Natural killer cell treated with Interleukin-12 subunit alpha and Interleukin-12 subunit beta and Interleukin-15 and Interleukin-18, amount 100 ng/mL, for 72 hours (primary cell): ENCODE measurements at regions not wholly inside any gene's neighbourhood (a gene's known extent, or its start where the extent isn't known, plus 50 kb on each side); places are given as distances from the start of the nearest gene placed in this dataset.
A peak's percentile ranks its signal among the peaks of the same experiment; 100 is the strongest.

Source experiments
- ATAC-seq, 2 donors: fragments of 150-1000 bp; cut with Tn5 transposase in 1 of 2; sonication (Bioruptor Pico), chemical (Tn5 transposase) in 1 of 2; 2 replicates each; pipeline ENCODE4 v1.10.0; 2021
- DNase-seq: peaks from one replicate; pipeline ENCODE4 v3.0.0; 2022; ENCODE audit warnings: low spot score
- H3K27ac Mint-ChIP-seq, 2 donors: 1 replicate in 1 of 2; 2 replicates in 1 of 2; pipeline ENCODE4 v1.8.0; 2022; ENCODE audit warnings: mixed read lengths in 2 of 2, mild to moderate bottlenecking in 1 of 2, moderate library complexity in 1 of 2
- H3K27me3 Mint-ChIP-seq, 2 donors: 1 replicate in 1 of 2; 2 replicates in 1 of 2; pipeline ENCODE4 v1.8.0; 2022; ENCODE audit warnings: mixed read lengths in 2 of 2
- H3K36me3 Mint-ChIP-seq: one replicate; pipeline ENCODE4 v1.8.0; 2022; ENCODE audit warnings: mixed read lengths
- H3K4me1 Mint-ChIP-seq, 2 donors: 1 replicate in 1 of 2; 2 replicates in 1 of 2; pipeline ENCODE4 v1.8.0; 2022; ENCODE audit warnings: low read depth in 2 of 2, mixed read lengths in 2 of 2, mild to moderate bottlenecking in 1 of 2
- H3K4me3 Mint-ChIP-seq: one replicate; pipeline ENCODE4 v1.8.0; 2022; ENCODE audit warnings: mixed read lengths
- H3K9me3 Mint-ChIP-seq: 2 replicates; pipeline ENCODE4 v1.8.0; 2022; ENCODE audit warnings: mixed read lengths

DNA sequence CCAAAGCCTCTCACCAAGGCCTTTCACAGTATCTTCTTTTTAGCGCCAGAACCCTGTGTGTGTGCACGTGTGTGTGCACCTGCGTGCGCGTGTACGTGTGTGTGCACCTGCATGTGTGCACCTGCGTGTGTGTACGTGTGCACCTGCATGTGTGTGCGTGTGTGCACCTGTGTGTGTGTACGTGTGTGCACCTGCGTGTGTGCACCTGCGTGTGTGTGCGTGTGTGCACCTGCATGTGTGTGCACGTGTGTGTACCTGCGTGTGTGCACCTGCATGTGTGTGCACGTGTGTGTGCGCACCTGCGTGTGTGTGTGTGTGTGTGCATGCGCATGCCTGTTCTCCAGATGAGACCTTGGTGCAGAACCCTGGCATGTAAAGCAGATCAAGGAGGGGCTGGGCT is 131.4 kb upstream of the HDAC4 start:
- Mint-ChIP-seq H3K27me3 (peaks cover 0 to 10% of the 10 kb centered on the region in 2 donors), H3K27ac (no peak overlapping the region), H3K4me1 (peaks cover 0 to 3% of the 10 kb centered on the region in 2 donors), H3K36me3 (no peaks in the 10 kb centered on the region), H3K4me3 (no peak overlapping the region), H3K9me3 (no peaks in the 10 kb centered on the region)
- ATAC-seq (no peak), DNase-seq (no peak)

DNA sequence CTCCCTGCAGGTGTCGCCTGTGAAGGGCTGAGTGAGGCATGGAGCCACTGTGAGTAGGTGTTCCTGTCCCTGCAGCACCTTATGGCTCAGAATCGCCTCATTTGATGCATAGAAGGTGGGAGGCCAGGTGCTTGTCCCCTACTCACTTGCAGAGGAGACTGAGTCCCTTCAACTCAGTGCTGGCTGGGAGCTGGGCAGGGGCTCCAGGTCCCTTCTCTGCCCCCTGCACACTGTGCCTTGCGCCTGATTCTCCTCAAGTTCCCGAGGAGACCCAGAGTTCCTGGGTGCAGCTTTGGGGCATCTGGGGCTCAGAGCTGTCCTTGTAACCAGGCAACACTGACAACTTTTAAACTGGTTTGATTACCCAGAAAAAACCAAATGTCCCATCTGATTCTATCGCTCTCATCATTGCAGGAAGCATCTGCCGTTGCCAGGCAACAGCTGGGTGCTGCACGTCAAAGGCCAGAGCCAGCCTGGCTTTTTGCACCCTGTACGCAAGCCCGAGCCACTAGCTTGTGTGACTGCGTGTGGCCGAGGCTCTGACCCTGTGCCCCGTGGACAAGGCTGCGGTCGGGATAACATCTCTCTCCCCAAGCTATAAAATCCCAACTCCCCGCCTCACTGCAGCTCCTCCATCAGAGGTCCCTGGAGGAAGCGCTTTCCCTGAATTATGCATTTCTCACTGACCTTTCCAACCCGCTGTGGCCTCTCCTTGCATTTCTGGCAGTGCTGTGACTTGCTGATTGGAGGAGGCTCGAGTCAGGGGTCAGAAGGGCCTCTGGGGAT is 130.8 kb upstream of the HDAC4 start:
- no peak for ATAC-seq
- no peak for DNase-seq
- H3K4me3 Mint-ChIP-seq, result no peak overlapping the region
- no peaks in the 10 kb centered on the region for H3K9me3 Mint-ChIP-seq
- H3K4me1 Mint-ChIP-seq, result peaks cover 0 to 3% of the 10 kb centered on the region in 2 donors
- H3K36me3 Mint-ChIP-seq, result no peaks in the 10 kb centered on the region
- H3K27me3 Mint-ChIP-seq, result peaks cover 0 to 10% of the 10 kb centered on the region in 2 donors
- no peak overlapping the region for H3K27ac Mint-ChIP-seq

DNA sequence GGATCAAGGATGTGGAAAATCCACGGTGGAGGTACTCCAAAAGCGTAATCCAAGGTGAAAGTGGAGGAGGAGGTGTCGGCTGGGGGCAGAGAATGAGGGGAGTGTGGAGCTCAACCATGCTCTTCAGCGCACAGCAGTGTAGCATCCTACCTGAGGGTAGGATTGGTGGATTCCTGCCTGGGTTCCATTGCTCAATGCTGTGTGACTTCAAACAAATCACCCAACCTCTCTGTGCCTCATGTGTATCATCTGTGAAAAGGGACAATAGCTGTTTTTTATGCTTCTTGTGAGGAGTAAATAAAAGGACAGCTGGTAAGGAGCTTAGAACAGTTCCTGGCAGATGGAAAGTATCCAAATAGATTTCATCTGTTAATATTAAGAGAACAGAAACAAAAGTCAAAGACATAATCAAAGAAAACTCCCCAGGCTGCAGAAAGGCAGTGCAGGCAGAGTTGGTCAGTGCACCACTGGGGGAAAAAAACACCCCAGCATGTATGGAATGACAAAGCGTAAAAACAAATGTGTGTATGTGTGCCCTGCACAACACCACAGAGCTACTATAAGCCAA is 130.0 kb upstream of the HDAC4 start:
- ATAC-seq, result no peak
- H3K4me3 Mint-ChIP-seq, result no peak overlapping the region
- H3K36me3 Mint-ChIP-seq, result no peaks in the 10 kb centered on the region

DNA sequence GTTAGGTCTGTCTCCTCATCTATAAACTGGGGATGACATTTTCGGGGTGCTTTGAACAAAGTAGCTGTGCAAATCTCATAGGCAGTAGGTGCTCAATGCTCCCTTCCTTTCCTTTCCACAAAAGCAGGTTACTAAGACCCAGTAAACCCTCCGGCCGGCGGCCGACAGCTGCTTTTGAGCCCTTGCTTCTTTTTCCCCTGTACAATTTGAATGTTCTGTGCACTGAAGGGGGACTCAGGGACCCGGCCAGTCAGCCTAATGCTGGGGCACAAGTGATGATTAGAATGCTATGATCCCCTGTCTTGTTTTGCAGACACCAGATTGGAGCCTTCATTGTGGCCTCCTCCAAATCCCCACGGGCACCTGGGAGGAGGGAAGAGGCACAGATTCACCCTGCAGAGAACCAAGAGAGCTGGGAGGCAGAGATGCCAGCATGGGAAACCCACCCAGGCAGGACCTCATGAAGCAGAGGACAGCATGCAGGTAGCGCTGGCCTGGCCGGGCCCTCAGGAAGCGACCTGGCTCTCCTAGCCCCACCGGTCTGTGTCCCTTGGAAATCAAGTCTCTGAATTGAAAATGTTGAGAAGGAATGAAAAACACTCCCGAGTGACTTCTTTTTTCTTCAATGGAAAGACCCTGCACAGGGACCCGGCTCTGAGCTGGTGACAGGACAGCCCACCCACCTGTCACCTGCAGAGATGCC is 128.6 kb upstream of the HDAC4 start:
- Mint-ChIP-seq H3K36me3 (no peaks in the 10 kb centered on the region), H3K27me3 (peaks cover 7 to 13% of the 10 kb centered on the region in 2 donors), H3K9me3 (no peaks in the 10 kb centered on the region), H3K27ac (no peak overlapping the region), H3K4me1 (peaks cover 0 to 3% of the 10 kb centered on the region in 2 donors), H3K4me3 (no peak overlapping the region)
- DNase-seq, result no peak
- ATAC-seq, result no peak

More for the DNA sequence above, 130.0 kb upstream of the HDAC4 start:
- H3K9me3 Mint-ChIP-seq, result no peaks in the 10 kb centered on the region
- H3K27me3 Mint-ChIP-seq, result peaks cover 2 to 11% of the 10 kb centered on the region in 2 donors
- no peak for DNase-seq
- H3K4me1 Mint-ChIP-seq, result peaks cover 0 to 3% of the 10 kb centered on the region in 2 donors
- H3K27ac Mint-ChIP-seq, result no peak overlapping the region

DNA sequence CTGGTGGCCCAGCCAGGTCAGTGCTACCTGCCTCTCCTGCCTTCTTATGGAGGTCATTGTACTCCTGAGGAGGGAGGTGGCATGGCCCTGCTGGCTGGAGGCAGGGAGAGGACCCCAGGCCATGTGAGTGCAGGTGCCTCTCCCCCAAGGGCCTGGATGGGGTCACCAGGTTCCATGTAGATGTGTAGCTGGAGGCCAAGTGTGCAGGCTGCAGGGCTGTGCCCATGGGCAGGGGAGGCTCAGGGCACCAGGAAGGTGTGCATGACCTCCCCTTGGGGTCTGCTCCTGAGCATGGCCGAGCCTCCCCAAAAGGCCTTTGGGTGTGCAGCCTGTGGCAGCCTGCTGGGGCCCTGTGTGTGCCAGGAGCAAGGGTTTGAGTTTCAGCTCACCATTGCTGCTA is 128.1 kb upstream of the HDAC4 start:
- Mint-ChIP-seq H3K27me3 (peaks cover 7 to 13% of the 10 kb centered on the region in 2 donors), H3K4me1 (peaks cover 0 to under 1% of the 10 kb centered on the region in 2 donors), H3K4me3 (no peak overlapping the region), H3K36me3 (no peaks in the 10 kb centered on the region), H3K9me3 (no peaks in the 10 kb centered on the region), H3K27ac (no peak overlapping the region)
- ATAC-seq (peak in 1 of 2 donors; percentile 44), DNase-seq (no peak)

DNA sequence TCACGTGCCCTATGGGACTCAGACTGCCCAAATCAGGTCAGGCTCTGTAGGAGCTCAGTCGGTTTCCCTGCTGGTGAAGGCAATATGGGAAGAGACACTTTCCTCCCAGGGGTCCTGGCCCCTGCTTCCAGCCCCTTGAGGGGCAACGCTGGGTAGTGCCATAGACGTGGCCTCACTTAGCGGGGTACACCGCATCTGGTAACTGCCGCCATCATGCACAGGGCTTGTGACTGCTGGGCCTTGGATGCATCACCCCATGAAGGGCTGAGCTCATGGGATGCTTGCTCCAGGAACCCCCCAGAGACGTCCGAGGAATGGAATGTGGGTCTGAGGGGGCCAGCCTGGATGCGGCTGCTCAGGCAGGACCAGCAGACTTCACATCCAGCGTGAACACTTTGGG is 127.3 kb upstream of the HDAC4 start:
- no peak overlapping the region for H3K27ac Mint-ChIP-seq
- ATAC-seq (no peak), DNase-seq (no peak)
- H3K27me3 Mint-ChIP-seq, result peaks cover 7 to 9% of the 10 kb centered on the region in 2 donors
- no peaks in the 10 kb centered on the region for H3K9me3 Mint-ChIP-seq
- H3K36me3 Mint-ChIP-seq, result no peaks in the 10 kb centered on the region
- no peaks in the 10 kb centered on the region for H3K4me1 Mint-ChIP-seq
- no peak overlapping the region for H3K4me3 Mint-ChIP-seq

DNA sequence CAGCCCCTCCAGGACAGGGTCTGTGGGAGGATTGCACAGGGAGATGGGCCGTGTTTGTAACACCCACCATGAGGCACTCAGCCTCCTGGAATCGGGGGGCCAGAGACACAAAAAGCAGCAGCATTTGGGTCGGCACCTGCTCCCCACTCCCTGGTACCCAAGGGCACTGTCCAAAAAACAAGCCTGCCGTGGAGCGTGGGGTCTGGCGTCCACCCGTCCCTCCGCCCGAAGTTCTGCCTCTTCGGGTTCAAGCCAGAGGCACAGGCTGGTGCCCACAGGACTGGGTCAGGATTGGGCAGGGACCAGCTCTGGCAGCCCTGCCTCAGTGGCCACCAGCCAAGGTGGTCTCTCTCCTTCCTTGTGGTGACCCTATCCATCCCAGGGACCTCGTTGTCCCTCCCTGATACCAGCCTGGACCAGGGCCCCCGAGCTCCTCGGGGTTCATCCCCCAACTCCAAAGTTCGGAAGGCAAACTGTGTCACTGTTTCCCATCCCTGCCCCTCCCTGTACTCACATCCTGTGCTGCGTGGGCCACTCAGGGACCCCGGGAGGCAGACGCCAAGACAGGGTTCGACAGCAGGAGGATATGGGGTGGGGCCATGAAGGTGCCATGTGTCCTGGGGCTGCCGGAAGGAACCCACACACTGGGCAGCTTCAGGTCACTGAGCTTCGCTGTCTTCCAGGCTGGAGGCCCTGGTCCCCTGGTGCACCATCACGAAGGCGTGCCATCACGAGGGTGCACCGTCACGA is 126.0 kb upstream of the HDAC4 start:
- no peaks in the 10 kb centered on the region for H3K9me3 Mint-ChIP-seq
- DNase-seq (no peak), ATAC-seq (no peak)
- no peaks in the 10 kb centered on the region for H3K4me1 Mint-ChIP-seq
- no peak overlapping the region for H3K4me3 Mint-ChIP-seq
- peaks cover 7 to 12% of the 10 kb centered on the region in 2 donors for H3K27me3 Mint-ChIP-seq
- H3K27ac Mint-ChIP-seq, result no peak overlapping the region
- H3K36me3 Mint-ChIP-seq, result no peaks in the 10 kb centered on the region

DNA sequence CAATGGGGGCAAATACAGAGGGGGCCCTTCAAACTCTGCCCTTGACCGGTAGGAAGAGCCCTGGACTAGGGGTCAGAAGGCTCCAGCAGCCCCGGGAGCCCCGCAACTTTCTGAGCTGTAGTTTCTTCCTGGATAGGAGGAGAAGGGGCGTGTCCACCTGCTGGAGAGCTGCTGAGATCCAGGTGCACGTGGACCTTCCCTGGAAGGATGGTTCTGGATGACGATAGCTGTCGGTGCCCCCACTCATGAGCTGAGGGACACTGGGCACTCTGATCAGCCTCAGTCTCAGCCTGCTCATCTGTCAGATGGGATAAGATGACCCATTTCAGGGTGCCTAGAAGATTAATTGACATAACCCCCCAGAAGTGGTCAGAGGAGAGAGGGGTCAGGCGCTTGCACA is 125.2 kb upstream of the HDAC4 start:
- Mint-ChIP-seq H3K4me3 (no peak overlapping the region), H3K4me1 (no peaks in the 10 kb centered on the region), H3K27me3 (peaks cover 7 to 12% of the 10 kb centered on the region in 2 donors), H3K9me3 (no peaks in the 10 kb centered on the region), H3K27ac (no peak overlapping the region), H3K36me3 (no peaks in the 10 kb centered on the region)
- ATAC-seq (no peak), DNase-seq (no peak)

DNA sequence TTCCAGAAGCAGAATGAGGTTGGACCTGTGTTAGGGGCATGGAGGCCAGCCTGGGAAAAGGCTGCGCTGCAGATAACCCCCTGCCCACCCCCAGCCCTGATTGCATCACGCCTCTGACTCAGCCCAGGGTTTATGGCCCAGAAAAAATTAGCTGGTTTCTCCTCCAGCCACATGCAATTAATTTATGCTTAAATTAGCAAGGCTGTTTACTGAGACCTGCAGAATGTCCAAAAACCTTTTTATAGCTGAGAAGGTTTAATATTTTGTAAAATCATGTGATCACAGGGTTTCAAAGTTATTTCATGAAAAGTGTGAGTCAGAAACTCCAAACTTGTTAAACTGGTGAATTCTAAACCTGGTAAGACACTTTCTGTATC is 123.1 kb upstream of the HDAC4 start:
- Mint-ChIP-seq H3K4me1 (peaks cover 0 to 4% of the 10 kb centered on the region in 2 donors), H3K36me3 (no peaks in the 10 kb centered on the region), H3K27me3 (peaks cover 7 to 9% of the 10 kb centered on the region in 2 donors), H3K27ac (no peak overlapping the region), H3K9me3 (no peaks in the 10 kb centered on the region), H3K4me3 (no peak overlapping the region)
- no peak for ATAC-seq
- no peak for DNase-seq

DNA sequence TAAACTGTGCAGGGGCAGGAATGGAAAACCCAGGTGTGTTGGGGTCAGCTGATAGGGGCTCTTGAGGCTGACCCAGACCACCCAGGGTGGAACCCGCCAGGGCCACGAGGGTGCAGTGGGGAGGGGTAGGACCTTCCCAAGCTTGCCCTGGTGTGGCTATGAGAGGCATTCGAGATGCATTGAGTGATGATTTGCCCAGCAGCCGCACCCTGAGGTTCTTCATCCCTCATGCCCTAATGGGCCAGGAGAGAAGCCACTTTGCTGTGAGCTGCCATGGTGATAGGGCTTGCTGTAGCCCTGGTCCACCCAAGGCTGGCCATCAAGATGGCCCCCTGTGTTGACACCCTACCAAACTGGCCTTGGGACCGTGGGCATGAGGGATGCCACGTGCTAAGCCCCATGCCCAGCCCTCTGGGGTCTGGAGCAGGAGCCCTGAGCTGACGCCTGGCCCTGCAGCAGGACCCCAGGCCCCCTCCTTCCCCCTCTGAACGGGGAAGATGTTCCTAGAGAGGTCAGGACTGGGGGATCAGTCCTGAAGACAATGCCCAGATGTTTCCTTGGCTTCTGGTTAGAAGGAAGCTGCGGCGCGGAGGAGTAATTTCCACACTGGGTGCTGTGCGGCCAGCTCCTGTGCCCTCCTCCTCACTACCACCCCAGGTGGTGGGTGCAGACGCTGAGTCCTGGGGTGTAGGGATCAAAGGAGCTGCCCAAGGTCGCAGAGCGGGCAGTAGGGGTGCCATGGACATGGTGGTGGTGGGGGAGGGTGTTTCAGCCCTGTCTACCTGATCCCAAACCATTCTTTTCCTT is 122.5 kb upstream of the HDAC4 start:
- no peaks in the 10 kb centered on the region for H3K9me3 Mint-ChIP-seq
- ATAC-seq, result no peak
- H3K4me3 Mint-ChIP-seq, result no peak overlapping the region
- H3K27me3 Mint-ChIP-seq, result peaks cover 7 to 9% of the 10 kb centered on the region in 2 donors
- no peak overlapping the region for H3K27ac Mint-ChIP-seq
- DNase-seq, result no peak
- peaks cover 0 to 5% of the 10 kb centered on the region in 2 donors for H3K4me1 Mint-ChIP-seq
- H3K36me3 Mint-ChIP-seq, result no peaks in the 10 kb centered on the region

DNA sequence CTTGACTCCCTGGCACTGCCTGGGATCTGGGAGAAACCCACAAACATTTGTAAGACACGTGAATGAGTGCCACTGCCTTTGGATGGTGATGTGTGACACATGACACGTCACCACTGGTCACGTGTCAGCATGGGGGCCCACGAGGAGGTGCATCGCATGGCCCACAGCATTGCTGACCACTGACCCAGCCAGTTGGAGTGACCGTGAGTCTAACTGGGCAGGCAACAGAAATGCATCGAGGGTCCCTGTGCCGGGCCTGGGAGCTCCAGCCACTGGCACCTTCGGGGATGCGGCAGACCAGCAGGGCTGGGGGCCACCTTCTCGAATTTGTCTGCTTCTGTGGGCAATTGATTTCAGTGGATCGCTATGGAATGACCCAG is 121.9 kb upstream of the HDAC4 start:
- Mint-ChIP-seq H3K36me3 (no peaks in the 10 kb centered on the region), H3K27ac (no peak overlapping the region), H3K4me3 (no peak overlapping the region), H3K27me3 (peaks cover 7 to 9% of the 10 kb centered on the region in 2 donors), H3K4me1 (peaks cover 0 to 5% of the 10 kb centered on the region in 2 donors), H3K9me3 (no peaks in the 10 kb centered on the region)
- ATAC-seq (no peak), DNase-seq (no peak)

DNA sequence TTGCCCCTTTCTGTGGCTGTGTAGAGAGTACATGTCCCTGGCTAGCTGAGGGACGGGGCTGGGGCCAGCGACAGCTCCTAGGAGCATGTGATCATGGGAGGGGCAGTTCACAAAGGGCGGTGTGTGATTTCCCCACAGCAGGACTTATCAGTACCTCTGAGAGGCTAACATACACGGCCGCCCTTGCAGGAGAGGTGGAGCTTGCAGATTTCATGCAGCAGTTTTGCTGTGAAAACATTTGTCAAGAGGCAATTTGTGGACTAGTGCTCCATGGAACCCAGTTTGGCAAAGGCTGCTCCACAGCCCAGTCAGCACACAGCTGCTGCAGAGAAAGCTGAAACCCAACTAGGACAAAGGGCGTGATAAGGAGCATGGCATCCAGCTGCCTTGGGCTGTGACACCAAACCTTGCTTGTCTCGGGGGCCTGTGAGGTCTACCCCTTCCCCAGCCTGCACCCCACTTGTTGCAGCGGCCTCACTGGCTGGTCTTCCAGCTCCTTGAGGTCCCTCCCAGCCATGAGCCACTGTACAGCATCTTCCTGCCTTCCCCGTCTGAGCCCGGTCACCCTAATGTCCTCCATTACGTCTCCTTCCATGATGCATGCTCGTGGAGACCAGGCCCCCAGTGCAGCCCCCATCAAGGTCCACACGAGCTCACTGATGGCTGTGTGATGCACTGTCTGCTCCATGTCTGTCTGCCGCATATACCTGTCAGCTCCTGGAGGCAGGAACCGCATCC is 121.4 kb upstream of the HDAC4 start:
- ATAC-seq (no peak), DNase-seq (no peak)
- H3K9me3 Mint-ChIP-seq, result no peaks in the 10 kb centered on the region
- H3K4me3 Mint-ChIP-seq, result no peak overlapping the region
- H3K27ac Mint-ChIP-seq, result no peak overlapping the region
- H3K36me3 Mint-ChIP-seq, result no peaks in the 10 kb centered on the region
- H3K4me1 Mint-ChIP-seq, result peaks cover 0 to 5% of the 10 kb centered on the region in 2 donors
- peaks cover 7 to 9% of the 10 kb centered on the region in 2 donors for H3K27me3 Mint-ChIP-seq

DNA sequence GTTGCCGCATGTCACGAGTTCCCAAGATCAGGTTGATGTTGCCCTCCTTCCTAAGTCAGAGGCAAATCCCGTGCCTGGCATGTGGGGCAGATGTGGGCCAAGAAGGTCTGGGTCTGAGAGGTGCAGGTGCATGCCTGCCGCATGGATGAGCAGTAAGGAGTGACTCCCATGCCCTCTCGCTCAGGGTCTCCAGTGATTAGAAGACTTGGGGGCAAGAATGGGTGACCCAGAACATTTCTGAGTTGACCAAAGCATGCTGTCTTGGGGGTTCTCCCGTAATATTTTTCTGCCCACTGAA is 120.6 kb upstream of the HDAC4 start:
- no peak for ATAC-seq
- DNase-seq, result no peak
- peaks cover 7 to 9% of the 10 kb centered on the region in 2 donors for H3K27me3 Mint-ChIP-seq
- H3K36me3 Mint-ChIP-seq, result no peaks in the 10 kb centered on the region
- no peak overlapping the region for H3K27ac Mint-ChIP-seq
- no peak overlapping the region for H3K4me3 Mint-ChIP-seq
- peaks cover 0 to 5% of the 10 kb centered on the region in 2 donors for H3K4me1 Mint-ChIP-seq
- H3K9me3 Mint-ChIP-seq, result no peaks in the 10 kb centered on the region
